ENCODE measurements at regions not wholly inside any gene's neighbourhood (a gene's known extent, or its start where the extent isn't known, plus 50 kb on each side); places are given as distances from the start of the nearest gene placed in this dataset.

DNA sequence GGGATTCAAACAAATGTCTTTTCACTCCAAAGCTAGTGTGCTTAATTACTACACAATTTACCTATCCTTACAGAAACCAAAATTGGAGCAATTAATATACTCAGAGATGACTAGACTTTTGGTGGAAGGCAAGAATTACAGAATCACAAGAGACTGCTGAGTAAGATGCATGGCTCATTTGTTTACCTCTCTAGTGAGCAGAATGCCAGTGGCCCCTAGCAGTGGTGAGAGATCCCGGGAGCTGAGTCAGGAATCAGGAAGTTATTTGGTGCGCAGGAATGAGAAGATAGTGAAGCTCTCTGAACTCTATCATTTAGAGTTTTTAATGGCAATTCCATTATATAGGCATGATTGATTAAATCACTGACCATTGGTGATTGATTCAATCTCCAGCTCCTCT lies 188.9 kb upstream of the SESN3 start:
- no peaks in the 10 kb centered on the region for H3K9me3 ChIP-seq
- no peaks in the 10 kb centered on the region for H3K36me3 ChIP-seq
- H3K27me3 ChIP-seq: no peaks in the 10 kb centered on the region
- TF ChIP-seq POLR2A (IDR thresholded peaks at IDR 0.05): no peak
- TF ChIP-seq, protein P1, sequence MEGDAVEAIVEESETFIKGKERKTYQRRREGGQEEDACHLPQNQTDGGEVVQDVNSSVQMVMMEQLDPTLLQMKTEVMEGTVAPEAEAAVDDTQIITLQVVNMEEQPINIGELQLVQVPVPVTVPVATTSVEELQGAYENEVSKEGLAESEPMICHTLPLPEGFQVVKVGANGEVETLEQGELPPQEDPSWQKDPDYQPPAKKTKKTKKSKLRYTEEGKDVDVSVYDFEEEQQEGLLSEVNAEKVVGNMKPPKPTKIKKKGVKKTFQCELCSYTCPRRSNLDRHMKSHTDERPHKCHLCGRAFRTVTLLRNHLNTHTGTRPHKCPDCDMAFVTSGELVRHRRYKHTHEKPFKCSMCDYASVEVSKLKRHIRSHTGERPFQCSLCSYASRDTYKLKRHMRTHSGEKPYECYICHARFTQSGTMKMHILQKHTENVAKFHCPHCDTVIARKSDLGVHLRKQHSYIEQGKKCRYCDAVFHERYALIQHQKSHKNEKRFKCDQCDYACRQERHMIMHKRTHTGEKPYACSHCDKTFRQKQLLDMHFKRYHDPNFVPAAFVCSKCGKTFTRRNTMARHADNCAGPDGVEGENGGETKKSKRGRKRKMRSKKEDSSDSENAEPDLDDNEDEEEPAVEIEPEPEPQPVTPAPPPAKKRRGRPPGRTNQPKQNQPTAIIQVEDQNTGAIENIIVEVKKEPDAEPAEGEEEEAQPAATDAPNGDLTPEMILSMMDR (IDR thresholded peaks at IDR 0.05): no peak
- no peak overlapping the region for H3K27ac ChIP-seq
- DNase-seq: no peak
- no peak overlapping the region for H3K4me3 ChIP-seq
- no peaks in the 10 kb centered on the region for H3K4me1 ChIP-seq

DNA sequence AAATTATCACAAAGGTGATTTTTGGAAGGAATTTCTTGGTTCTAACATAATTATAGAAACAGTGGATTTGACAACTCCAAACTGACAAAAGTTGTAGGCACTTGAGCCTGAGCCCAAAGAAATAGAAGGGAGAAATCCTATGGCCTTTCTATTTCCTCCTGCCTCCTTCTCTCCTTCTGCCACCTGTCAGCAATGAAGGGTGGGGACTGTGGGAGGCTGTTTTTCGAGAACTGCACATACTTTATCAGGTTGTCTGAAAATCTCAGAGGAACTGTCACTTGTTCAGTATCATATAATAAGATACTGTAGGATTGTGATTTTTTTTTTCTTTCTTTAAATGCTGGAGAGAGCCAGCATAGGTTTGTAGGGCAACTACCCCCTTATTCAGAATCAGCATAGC lies 187.9 kb upstream of the SESN3 start:
- no peaks in the 10 kb centered on the region for H3K4me1 ChIP-seq
- no peak overlapping the region for H3K4me3 ChIP-seq
- DNase-seq: no peak
- H3K9me3 ChIP-seq: no peaks in the 10 kb centered on the region
- no peaks in the 10 kb centered on the region for H3K27me3 ChIP-seq
- no peak overlapping the region for H3K27ac ChIP-seq
- H3K36me3 ChIP-seq: no peaks in the 10 kb centered on the region
- no peak for TF ChIP-seq POLR2A (IDR thresholded peaks at IDR 0.05)
- TF ChIP-seq, protein P1 (IDR thresholded peaks at IDR 0.05): no peak

DNA sequence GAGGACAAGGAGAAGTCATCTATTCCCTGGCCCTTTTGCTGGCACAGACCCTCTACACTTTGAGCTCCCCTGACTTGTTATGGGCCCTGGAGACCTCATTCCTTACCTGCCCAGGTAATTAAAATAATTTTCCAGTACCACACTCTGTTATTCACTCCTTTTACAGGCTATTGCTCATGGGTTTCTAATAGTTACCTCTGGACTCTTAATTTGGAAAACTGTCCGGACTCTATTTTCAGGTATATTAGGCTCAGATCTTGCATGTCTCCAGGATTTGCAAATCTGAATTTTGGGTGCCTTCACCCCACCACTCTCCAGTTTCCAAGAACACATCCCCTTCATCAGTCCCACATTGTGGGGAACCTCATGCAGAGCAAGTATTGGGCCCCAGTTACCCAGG lies 186.8 kb upstream of the SESN3 start:
- Histone ChIP-seq H3K36me3 (no peaks in the 10 kb centered on the region), H3K27ac (no peak overlapping the region), H3K4me3 (no peak overlapping the region), H3K4me1 (no peaks in the 10 kb centered on the region), H3K9me3 (no peaks in the 10 kb centered on the region), H3K27me3 (no peaks in the 10 kb centered on the region)
- TF ChIP-seq, protein P1 (IDR thresholded peaks at IDR 0.05): no peak
- TF ChIP-seq POLR2A (IDR thresholded peaks at IDR 0.05): no peak
- DNase-seq: no peak

DNA sequence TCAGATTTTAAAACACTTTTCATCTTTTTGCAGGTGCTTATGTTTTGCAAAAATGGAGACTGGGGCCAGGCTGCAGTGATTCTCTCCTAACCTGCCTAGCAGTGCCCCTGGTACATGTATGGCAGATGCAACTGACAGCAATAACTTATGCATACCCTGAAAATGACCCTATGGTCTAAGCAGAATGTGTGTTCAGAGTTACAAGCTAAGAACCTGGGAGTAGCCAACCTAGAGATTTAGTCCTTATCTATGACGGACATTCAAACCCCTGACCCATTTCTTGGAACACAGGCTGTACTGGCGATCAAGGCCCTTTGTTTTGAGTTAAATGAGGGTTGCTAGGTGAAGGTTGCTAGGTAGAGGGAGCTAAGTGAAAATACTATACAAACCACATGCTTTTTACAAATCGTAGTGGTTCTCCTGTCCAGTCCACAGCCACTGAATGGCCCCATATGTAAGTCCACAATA lies 184.9 kb upstream of the SESN3 start:
- H3K27ac ChIP-seq: no peak overlapping the region
- H3K36me3 ChIP-seq: no peaks in the 10 kb centered on the region
- H3K4me1 ChIP-seq: no peaks in the 10 kb centered on the region
- H3K9me3 ChIP-seq: no peaks in the 10 kb centered on the region
- TF ChIP-seq, protein P1 (IDR thresholded peaks at IDR 0.05): no peak
- no peak for TF ChIP-seq POLR2A (IDR thresholded peaks at IDR 0.05)
- no peaks in the 10 kb centered on the region for H3K27me3 ChIP-seq
- no peak for DNase-seq
- H3K4me3 ChIP-seq: no peak overlapping the region

DNA sequence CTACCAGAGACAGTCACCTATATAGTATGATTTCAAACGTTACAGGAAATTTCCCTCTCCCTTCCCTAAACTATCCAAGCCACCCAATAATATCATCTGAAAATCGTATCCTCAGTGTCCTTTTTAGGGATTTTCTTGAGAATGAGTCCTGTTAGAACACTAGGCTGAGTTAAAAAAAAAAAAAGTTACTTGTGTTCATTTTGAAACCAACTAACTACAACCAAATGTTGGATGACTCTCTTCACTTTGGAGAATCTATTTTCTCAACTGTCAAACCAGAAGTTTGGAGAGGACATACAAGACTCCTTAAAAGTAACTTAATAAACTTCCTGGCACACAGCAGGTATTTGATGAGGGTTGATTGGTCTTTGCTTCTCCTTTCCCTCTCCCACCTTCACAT lies 183.2 kb upstream of the SESN3 start:
- no peaks in the 10 kb centered on the region for H3K9me3 ChIP-seq
- no peak overlapping the region for H3K27ac ChIP-seq
- H3K4me3 ChIP-seq: no peak overlapping the region
- no peaks in the 10 kb centered on the region for H3K4me1 ChIP-seq
- TF ChIP-seq, protein P1 (IDR thresholded peaks at IDR 0.05): no peak
- no peak for TF ChIP-seq POLR2A (IDR thresholded peaks at IDR 0.05)
- H3K27me3 ChIP-seq: no peaks in the 10 kb centered on the region
- no peaks in the 10 kb centered on the region for H3K36me3 ChIP-seq
- DNase-seq: no peak

DNA sequence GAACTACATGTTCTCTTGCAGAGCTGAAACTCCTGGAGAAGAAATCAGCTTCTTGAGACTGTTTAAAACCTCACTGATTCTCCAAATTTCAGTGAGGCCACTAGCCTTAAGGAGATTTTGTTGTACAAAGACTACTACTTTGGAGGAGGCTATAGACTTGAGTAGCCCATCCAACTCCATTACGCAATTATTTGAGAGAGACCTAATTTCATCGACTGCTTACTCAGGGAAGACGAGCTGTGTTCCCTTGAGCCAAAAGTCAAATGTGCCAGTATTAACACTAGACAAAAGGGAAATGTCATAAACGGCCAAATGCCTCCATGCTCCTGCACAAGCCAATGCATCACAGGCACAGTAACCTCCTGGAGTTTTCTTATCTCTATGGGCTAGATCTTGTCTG lies 182.8 kb upstream of the SESN3 start:
- H3K36me3 ChIP-seq: no peaks in the 10 kb centered on the region
- H3K9me3 ChIP-seq: no peaks in the 10 kb centered on the region
- no peaks in the 10 kb centered on the region for H3K27me3 ChIP-seq
- H3K27ac ChIP-seq: no peak overlapping the region
- no peak overlapping the region for H3K4me3 ChIP-seq
- TF ChIP-seq, protein P1 (IDR thresholded peaks at IDR 0.05): no peak
- no peak for TF ChIP-seq POLR2A (IDR thresholded peaks at IDR 0.05)
- H3K4me1 ChIP-seq: no peaks in the 10 kb centered on the region
- no peak for DNase-seq

Data from Peyer's patch (tissue), 4 donors.